AG04450 (cell line): ENCODE measurements at regions not wholly inside any gene's neighbourhood (a gene's known extent, or its start where the extent isn't known, plus 50 kb on each side); places are given as distances from the start of the nearest gene placed in this dataset.

Source experiments
- CTCF ChIA-PET: fragments of 300-600, 350-600 bp; formaldehyde crosslinking; extraction: SDS; loops from one replicate; lab custom pipeline; 2022; ENCODE audit warnings: antibody characterized with exemption, inconsistent platforms; lab: Charles Lee
- POLR2A ChIA-PET: fragments of 350-600 bp; formaldehyde crosslinking; extraction: SDS; loops from one replicate; lab custom pipeline; 2021; ENCODE audit warnings: antibody characterized with exemption, inconsistent platforms; lab: Yijun Ruan, JAX
- DNase-seq: peaks from one replicate; pipeline ENCODE4 v3.0.0-alpha.2; 2011; ENCODE audit warnings: low read depth, low spot score
- H3K27ac ChIP-seq: one replicate; pipeline ENCODE4 v1.5.1; 2012; ENCODE audit warnings: low read depth, low read length, control low read depth
- H3K27me3 ChIP-seq: one replicate; pipeline ENCODE4 v1.6.0; 2012; ENCODE audit warnings: low read length; ENCODE audit not compliant: control insufficient read depth, insufficient read depth
- H3K4me3 ChIP-seq: 2 replicates; pipeline ENCODE4 v1.5.1; 2011; ENCODE audit warnings: mild to moderate bottlenecking, low read depth, low read length, control low read depth
- H3K9me3 ChIP-seq: 2 replicates; pipeline ENCODE4 v1.5.1; 2012; ENCODE audit warnings: low read length; ENCODE audit not compliant: control insufficient read depth, insufficient read depth
- CTCF ChIP-seq: IDR thresholded peaks from 2 replicates; pipeline ENCODE4 v1.5.1; 2011; ENCODE audit warnings: low read depth, low read length, control low read depth, inconsistent platforms

DNA sequence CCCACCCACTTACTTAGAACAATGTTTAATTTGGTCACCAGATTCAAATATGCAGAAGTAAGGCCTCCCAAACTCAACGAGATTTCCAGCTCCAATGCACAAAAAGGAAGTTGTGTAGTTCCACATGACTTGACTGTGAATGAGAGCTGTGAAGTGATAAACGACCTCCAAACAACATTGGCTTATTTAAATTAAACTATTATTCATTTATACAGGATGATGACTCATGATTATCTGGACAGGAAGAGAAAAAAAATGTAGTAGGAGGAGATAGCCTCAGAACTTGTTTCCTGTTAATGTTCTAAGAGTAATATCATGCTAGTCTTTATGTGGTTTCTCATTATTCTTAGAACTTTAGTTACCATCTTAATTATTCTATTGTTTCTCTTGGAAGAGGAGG is 237.3 kb downstream of the C1D start:
- CTCF ChIA-PET: interaction anchor here (0.9 kb wide), 1 partner anchor 168 kb away, joined by 3 read pairs; no protein-coding TSS in a partner anchor
- TF ChIP-seq CTCF: no peak
- H3K27me3 ChIP-seq: no peaks in the 10 kb centered on the region
- H3K9me3 ChIP-seq: peaks cover 3% of the 10 kb centered on the region; the same call in 1 of the 2 replicates
- H3K4me3 ChIP-seq: no peak overlapping the region; the same call in 1 of the 2 replicates
- DNase-seq: no peak
- no peak overlapping the region for H3K27ac ChIP-seq
- POLR2A ChIA-PET: interaction anchor here (0.7 kb wide), 1 partner anchor 122 kb away, joined by 4 read pairs; no protein-coding TSS in a partner anchor

DNA sequence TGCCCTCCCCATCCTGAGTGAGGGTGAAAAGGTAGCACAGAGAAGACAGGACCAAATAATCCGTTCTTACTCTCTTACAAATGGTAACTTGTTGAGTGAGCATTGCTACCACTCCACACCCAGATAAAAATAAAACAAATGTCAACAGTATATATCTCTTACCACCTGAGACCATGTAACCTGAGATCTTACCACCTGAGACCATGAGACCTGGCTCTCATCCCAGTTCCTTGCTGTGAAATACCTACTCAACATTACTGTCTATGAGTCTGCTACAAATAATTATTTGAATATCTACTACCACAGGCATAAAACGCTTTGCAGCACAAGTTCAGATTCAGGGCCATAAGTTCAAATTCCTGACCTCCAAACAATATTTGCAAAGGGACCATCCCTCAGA is 234.7 kb downstream of the C1D start:
- peaks cover 3% of the 10 kb centered on the region; the same call in 1 of the 2 replicates for H3K9me3 ChIP-seq
- H3K4me3 ChIP-seq: no peak overlapping the region
- H3K27ac ChIP-seq: no peak overlapping the region
- DNase-seq: no peak
- no peak for TF ChIP-seq CTCF
- ChIA-PET POLR2A (no interaction called here), CTCF (no interaction called here)
- no peaks in the 10 kb centered on the region for H3K27me3 ChIP-seq

DNA sequence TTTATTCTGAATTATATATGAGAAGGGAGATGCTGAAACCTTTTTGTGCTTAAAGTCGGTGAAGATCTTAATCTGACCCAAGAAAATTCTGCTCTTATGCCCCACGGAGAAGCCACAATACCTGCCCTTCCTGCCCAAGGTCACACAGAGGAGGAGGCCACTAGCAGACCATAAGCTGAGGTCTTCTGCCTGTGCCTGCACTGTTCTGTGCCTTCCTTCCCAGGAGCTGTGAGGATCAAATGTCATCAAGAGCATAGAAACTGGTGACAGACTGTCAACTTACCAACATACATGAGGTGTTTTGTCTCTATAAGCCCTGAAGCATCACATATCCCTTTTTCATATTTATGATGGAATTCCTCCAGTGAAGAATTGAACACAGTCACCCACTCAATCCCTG is 233.3 kb downstream of the C1D start:
- CTCF ChIA-PET: no interaction called here
- POLR2A ChIA-PET: no interaction called here
- Histone ChIP-seq H3K27me3 (no peaks in the 10 kb centered on the region), H3K27ac (no peak overlapping the region), H3K9me3 (no peaks in the 10 kb centered on the region), H3K4me3 (no peak overlapping the region)
- TF ChIP-seq CTCF: no peak
- DNase-seq: no peak

DNA sequence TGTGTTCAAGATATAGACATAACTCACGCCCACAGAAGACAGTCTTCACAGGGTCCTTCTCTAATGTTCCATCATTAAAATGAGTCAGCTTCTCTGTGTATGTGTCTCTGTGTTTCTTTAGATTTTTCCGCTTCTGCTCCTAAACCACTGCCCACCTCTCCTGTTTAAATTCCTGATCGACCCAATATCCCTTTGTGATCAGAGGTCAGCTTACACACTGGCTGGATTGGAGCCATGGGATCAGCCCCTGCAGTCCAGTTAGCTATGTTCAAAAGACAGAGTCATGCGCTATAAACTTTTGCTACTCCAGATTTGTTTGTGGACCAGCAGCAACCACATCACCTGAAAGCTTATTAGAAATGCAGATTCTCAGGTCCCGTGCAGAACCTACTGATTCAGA is 229.2 kb downstream of the C1D start:
- no peak overlapping the region for H3K4me3 ChIP-seq
- H3K27ac ChIP-seq: no peak overlapping the region
- POLR2A ChIA-PET: no interaction called here
- H3K27me3 ChIP-seq: no peaks in the 10 kb centered on the region
- CTCF ChIA-PET: no interaction called here
- TF ChIP-seq CTCF: no peak
- H3K9me3 ChIP-seq: no peaks in the 10 kb centered on the region
- no peak for DNase-seq

- CTCF ChIA-PET: interaction anchor here (0.9 kb wide), 1 partner anchor 184 kb away, joined by 3 read pairs; no protein-coding TSS in a partner anchor
- DNase-seq: no peak
- Histone ChIP-seq H3K27ac (no peak overlapping the region), H3K4me3 (no peak overlapping the region), H3K27me3 (no peaks in the 10 kb centered on the region), H3K9me3 (no peaks in the 10 kb centered on the region)
- POLR2A ChIA-PET: no interaction called here
- no peak for TF ChIP-seq CTCF
Measured at GRCh38 chr2:67834482-67834881, 228.3 kb downstream of the C1D start.
